NCI-H526 (cell line): ENCODE measurements at regions not wholly inside any gene's neighbourhood (a gene's known extent, or its start where the extent isn't known, plus 50 kb on each side); places are given as distances from the start of the nearest gene placed in this dataset.

ENCODE experiments used
- DNase-seq, 2 experiments: peaks; one replicate each; lab custom pipeline; 2025; lab: John Stamatoyannopoulos, UW

DNA sequence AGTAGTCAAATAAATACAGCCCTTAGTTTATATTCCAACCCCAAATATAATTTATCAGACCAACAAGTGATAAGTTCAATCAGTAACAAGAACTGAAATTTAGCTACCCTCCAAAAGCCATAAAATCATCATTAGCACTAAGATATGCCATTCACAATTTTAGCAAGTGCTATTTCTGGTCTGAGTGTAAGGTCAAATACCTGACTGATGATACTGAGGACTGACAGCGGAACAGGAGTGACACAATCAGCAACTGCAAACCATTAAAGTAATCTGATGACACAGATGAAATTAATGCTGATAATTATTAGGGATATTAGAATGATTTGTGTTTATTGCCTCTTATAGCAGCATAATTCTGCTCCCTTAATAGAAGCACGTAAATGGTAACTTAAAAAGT lies 152.7 kb upstream of the SPHKAP start:
- no peak for DNase-seq

DNA sequence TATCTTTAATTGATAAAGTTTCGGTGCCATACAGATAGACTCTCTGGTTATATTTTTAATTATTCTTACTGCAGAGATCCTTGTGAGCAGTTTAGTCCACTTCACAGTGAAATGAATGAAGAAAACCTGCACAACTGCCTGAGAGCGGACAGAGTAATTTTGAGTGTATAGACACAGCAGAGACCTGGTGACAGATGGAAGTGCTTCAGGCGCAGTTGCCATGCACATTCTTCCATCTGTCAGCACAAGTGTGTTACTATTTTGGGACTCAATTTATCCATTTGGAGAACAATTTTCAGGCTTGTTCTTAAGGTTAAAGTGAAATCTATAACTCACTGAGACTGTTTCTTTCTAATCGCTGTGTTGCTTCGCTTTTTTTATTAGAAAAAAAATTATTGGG lies 147.8 kb upstream of the SPHKAP start:
- no peak for DNase-seq

DNA sequence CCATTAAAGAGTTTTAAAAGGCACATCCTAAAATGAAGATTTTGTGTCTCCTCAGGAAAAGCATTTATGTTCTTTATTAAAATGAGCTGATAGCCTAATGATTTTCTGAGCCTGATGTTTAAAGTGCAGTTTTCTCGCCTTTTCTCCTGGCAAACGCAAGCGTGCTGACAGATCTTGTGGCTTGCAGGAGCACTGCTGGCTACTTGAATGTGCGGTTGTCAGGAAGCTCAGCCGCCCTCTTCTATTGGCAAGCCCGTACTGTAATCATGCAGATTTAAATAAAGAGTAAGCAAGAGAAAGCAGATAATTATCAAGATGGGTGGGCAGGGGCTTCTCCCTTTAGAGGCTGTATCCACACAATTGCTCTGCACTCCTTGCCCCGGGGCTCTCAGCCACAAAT lies 139.5 kb upstream of the SPHKAP start:
- no peak for DNase-seq

DNA sequence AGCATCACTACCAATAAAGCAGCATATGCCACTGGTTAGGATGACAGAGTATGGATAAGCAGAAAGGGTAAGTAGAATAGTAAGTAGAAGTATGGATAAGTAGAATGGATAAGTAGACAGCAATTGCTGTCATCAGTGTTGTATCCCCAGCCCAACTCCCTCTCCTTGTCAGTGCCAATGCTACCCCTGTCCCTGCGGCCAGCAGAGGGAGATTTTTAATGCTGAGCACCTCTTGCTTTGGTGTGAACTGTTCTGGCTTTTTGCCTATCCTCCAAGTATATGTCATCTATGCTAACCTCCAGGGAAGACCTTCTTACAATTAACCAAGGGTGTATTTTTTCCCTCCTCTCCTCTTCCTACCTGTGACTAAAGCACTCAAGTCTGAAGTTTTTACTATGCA lies 136.7 kb upstream of the SPHKAP start:
- peak; percentile 28 to 71 for DNase-seq

DNA sequence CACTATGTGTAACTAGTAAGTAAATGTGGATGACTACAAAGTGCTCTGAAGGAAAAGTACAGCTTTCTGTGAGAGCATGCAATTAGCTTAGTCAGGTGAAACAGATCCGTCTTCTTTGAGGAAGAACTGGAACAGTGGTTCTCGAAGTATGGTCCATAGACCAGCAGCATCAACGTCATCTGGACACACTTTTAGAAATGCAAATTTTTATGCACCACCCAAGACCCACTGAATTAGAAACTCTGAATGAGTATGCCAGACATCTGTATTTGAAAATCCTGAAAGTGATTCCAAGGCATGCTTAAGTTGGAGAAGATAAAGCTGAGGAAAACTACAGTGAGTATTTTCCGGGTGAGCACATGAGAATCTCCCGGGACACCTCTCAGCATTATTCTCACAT lies 130.7 kb upstream of the SPHKAP start:
- no peak for DNase-seq

DNA sequence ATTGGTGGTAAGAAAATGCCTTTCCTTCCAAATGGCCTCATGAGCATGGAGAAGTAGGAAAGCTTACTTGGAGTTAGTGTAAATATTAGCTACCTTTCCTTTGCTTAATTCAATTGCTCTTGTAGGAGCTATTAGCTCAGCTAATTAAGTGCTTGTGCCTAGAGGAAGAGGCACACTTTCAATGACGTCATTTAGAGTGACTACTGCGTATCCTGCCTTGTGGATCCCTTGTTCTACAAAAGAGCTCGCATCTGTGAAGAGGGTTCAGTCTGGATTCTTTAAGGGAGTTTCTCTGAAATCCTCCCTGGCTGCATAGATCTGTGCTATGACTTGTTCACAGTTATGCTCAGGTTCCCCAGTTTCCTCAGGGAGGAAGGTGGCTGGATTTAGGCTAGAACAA lies 122.5 kb upstream of the SPHKAP start:
- no peak for DNase-seq

DNA sequence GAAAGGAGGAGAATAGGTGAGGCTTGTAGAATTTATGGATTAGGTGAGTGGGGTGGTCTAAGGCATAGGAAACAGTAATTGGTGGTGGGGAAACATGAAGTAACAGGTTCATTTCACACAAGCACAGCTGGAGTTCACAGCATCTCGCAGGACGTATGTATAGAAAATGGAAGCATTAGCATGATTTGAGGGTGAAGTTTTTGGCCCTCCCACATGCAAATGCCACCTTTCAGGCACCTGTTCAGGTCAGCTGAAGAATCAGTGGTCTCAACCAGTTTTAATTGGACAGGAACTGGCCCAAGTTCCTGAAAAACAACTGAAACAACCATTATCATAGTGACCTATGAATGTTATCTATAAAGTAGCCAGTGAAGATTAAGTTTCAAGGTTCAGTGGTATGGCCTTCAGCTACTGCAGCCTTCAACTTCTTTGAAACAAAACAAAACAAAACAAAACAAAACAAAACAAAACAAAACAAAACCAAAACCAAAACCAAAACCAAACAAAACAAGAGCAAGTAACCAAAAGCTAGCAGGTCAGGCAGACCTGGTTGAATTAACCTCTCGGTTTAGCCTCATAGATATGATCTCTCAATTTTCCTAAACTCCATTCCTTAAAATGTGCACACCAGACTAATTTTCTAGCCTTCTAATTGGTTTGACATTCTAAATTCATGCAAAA lies 102.1 kb upstream of the SPHKAP start:
- no peak for DNase-seq

DNA sequence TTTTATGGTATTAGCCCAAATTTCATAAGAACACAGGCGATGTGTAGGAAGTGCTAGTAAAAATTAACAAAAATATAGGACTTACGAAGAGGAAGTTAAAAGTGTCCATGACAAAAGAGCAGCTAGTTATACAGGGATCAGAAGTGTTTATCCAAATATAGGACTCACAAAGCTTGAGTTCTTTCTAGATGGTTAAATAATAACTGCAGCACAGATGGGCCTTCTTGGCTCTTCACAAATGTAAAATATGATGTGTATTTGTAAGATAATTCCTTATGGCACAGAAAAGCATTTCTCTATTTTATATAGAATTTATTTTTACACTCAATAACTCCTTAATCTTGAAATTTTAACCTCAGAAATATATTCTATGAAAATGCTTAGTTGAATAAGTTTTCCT lies 100.9 kb upstream of the SPHKAP start:
- no peak for DNase-seq

DNA sequence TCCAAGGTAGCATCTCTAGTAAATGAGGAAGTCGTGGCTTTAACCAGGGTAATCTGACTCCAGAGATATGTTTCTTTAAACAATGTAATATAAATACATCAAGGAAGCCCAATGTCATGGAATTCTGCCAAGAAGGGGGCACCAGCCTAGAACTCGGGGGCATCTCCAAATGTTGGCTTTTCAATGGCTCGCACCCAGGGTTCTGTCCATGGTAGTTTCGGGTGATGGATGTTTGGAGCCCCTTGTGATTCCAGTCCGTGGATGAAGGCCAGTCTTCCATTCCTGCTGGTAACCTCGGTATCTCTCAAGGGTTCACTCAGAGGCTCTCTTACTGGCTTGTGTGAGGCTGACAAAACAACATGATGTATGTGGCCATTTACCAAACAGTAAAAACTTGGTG lies 91.7 kb upstream of the SPHKAP start:
- no peak for DNase-seq

DNA sequence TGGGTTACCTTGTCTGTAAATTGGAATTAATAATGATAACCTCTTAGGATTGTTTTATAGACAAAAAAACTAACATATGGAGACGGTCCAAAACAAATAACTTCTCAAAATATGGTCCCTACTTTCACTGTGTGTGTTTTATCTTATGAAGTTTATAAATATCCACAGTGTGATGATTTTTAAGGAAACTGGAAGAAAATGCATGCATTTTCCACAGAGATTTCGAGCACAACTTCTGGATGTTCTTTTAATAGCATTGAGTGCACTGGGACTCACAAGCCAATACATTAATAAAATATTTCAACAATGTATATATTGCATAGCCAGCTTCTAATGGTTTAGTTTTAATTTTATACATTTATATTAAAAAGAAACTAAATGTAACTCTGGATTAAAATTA lies 87.9 kb upstream of the SPHKAP start:
- no peak for DNase-seq

DNA sequence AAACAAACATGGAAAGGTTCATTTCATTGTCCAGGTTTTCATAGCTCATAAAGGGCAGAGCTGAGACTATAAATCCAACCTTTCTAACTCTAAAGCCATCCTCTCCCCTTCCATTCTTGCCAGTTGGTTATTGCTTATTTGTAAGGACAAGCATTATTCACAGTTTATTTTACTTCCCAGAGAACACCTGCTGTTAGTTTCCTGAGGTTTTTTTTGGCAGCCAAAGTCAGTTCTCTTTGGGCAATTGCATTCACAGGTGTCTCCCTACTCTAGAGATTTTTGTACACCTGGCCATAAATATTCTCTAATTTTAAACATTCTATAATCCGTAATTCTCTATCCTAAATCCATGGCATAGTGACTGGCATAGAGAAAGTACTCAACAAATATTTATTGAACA lies 87.3 kb upstream of the SPHKAP start:
- no peak for DNase-seq

DNA sequence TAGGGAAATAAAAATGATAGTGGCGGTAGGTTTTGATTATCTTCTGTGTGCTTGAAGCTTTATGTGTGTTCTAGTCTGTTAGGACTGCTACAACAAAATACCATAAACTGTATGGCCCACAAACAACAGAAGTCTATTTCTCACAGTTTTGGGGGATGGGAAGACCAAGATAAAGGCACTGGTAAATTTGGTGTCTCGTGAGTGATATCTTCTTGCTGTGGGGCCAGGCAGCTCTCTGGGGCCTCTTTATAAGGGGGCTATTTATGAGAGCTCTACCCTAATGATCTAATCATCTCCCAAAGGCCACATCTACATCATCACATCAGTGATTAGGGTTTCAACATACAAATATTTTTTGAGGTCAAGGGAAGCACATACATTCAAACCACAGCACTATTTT lies 86.8 kb upstream of the SPHKAP start:
- DNase-seq = no peak

DNA sequence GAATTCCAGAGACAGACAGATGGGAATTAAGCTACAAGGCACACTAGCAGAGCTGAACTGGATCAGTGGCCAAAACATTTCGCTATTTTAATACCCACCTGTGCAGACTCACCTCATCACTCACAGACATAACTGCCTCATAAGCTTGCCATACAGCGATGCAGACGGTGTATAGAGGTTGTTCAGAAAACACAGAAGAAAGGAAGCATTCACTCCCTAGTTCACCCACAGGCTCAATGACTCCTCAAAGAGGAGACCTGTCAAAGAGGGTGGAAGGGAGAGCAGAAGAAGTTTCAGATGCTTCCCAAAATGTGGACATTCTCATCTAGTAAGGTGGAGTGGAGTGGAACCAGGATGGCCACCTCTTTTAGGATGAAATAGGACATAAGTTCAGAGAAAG lies 81.7 kb upstream of the SPHKAP start:
- DNase-seq = no peak

DNA sequence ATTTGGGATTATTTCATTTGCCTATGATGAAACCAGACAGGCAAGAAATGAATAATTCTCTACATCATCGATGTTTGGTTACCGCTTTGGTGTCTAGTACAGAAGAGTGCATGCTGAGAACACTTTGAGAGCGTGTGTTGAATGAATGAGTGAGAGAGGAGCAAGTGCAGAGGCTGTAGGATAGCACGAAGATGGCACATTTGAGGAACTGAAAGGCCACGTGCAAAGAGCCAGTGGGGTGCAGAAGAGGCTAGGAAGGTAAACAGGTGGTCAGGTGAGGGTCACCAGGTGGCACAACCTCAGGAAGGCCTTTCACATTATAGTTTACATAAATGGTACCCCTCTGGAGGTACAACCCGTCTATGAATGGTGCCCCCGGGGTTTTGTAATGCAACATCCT lies 80.1 kb upstream of the SPHKAP start:
- DNase-seq = no peak

DNA sequence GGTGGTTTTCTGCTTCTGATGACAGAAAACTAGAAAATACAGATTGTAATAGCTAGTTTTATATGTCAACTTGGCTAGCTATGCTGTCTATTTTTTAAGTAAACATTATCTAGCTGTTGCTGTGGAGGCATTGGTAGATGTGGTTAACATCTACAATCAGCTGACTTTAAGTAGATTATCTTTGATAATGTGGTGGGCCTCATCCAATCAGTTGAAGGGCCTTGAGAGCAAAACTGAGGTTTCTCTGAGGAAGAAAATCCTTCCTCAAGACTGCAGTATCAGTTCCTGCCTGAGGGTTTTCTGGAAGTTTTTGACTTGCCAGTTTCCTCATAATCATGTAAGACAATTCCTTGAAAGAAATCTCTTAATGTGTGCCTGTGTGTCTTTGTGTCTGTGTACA lies 75.9 kb upstream of the SPHKAP start:
- no peak for DNase-seq

DNA sequence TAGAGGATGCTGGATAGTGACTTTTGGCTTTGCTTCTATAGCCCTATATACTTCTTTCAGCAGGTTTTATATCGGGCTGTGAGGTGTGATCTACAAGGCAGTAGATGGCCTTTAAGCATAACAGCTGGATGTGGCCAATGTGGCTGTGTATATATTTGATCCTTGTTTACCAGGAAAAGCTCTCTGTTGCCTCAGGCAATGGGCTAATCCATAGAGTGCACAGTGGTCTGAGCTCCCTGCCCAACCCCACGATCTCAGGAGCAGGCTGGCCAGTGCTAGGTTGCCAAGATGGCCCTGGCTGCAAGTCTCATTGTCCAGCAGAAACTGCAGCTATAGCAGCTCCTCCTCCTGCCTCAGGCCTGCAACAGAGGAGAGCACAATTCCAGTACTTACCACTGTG lies 72.3 kb upstream of the SPHKAP start:
- no peak for DNase-seq

DNA sequence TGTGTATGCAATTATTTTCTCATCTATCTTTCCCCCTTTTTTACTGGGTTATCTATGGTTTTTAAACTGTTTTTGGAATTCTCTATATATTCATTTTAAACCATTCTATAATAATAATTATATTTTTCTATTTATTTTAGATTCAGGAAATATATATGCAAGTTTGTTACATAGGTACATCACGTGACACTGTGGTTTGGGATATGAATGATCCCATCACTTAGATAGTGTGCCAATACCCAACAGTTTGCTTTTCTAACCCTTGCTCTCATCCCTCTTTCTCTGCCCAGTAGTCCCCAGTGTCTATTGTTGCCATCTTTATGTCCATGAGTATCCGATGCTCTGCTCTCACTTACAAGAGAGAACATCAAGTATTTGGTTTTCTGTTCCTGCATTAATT lies 65.8 kb upstream of the SPHKAP start:
- DNase-seq = no peak

DNA sequence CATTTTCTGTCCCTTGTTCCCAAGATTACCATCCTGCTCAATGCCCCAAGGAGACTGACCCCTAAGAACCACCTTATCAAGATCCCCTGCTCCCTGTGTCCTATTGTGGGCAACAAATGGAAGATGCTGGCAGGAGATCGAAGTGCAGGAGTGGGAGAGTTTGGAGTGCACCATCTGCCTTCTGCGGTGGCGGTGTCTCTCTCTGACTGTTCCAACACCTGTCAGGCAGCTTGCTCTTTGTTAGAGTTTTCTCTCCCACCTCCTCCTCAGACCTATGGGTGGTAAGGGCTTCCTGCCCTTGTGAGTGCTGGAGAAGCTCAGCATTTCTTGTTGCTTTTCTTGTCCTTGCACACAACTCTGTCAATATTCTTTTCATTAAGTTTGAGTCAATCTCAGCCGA lies 64.1 kb upstream of the SPHKAP start:
- DNase-seq = no peak

DNA sequence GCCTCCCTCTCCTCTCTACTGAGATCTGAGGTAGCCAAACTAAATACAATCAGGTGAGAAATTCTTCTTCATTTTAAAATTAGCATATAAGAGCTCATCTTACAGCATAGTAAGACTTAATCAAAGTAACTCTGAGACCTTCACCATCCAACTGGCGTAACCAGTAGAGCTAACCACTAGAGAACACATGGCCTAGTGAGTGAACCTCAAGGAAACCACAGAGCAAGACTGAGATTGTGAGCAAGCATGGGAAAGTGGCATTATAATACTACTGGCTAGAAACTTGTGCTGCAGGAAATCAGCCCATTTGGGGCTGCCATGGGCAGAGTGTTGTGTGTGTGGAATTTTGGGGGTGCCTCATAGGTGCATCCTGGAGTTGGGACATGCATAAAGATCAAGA lies 61.1 kb upstream of the SPHKAP start:
- DNase-seq = no peak

DNA sequence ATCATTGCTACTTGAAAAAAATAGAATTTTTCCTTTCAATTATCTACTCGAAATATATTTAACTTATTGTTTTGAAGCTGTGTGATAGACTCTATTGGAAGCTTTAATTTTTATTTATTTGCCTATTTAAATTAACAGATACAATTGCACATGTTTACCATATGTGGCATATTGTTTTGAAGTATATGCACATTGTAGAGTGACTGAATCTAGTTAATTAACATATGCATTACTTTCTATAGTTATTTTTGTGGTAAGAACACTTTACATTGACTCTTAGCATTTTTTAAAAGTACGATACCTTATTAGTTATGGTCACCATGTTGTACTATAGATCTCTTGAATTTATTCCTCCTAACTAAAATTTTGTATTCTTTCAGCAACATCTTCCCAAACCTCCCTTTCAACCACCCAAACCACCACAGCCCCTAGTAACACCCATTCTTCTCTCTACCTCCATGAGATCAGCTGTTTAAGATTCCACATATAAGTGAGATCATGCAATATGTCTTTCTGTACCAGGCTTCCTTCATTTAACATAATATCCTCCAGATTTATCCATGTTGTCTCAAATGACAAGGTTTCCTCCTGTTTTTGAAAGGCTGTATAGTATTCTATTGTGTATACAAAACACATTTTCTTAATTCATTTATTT lies 58.5 kb upstream of the SPHKAP start:
- DNase-seq = no peak

DNA sequence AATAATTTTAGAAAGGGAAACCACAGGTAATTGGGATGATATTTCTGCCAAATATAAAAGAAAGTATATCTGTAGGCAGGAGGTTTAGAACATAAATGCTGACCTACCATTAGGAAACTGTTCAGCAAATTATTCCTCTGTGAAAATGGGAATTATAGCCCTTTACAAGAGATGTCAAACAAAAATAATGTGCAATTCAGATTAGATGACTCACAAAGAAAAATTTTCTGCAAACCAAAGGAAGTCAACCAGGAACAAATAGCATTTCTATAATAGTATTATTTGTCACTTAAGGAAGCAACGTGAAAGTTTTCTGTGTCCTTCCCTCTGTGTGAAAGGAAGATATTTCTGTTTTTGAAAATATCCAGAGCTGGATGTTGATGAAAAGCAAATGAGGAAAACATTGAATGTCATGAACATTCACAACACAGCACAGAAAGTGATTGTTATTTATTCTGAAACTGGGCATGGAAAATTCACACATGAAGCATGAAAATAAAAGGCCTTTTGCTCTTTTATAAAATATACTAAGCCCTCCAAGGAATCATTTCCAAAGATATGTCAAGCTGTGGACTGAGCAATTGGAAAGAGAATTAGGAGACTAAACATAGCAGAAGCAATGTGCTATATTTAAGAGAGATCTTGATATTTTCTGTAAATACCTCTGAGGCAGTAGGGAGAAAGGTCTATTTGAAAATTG lies 57.9 kb upstream of the SPHKAP start:
- no peak for DNase-seq
